AG04449 (cell line): ENCODE measurements at regions not wholly inside any gene's neighbourhood (a gene's known extent, or its start where the extent isn't known, plus 50 kb on each side); places are given as distances from the start of the nearest gene placed in this dataset.

Experiments
- CTCF ChIA-PET: fragments of 350-600 bp; formaldehyde crosslinking; extraction: SDS; loops from one replicate; lab custom pipeline; 2021; ENCODE audit warnings: antibody characterized with exemption; lab: Yijun Ruan, JAX
- POLR2A ChIA-PET: fragments of 400-600, 350-600 bp; formaldehyde crosslinking; extraction: SDS; loops from one replicate; lab custom pipeline; 2020; ENCODE audit warnings: antibody characterized with exemption, inconsistent platforms; lab: Yijun Ruan, JAX
- DNase-seq: peaks from one replicate; pipeline ENCODE4 v3.0.0-alpha.2; 2010; ENCODE audit warnings: low read depth, low spot score
- H3K4me3 ChIP-seq: 2 replicates; pipeline ENCODE4 v1.5.1; 2011; ENCODE audit warnings: low read depth, mild to moderate bottlenecking, control low read depth, low read length
- CTCF ChIP-seq: IDR thresholded peaks from one replicate; pipeline ENCODE4 v1.5.1; 2011; ENCODE audit warnings: mild to moderate bottlenecking, moderate library complexity, low read length, control low read depth, inconsistent platforms; ENCODE audit not compliant: insufficient read depth; ENCODE audit errors: missing control alignments

DNA sequence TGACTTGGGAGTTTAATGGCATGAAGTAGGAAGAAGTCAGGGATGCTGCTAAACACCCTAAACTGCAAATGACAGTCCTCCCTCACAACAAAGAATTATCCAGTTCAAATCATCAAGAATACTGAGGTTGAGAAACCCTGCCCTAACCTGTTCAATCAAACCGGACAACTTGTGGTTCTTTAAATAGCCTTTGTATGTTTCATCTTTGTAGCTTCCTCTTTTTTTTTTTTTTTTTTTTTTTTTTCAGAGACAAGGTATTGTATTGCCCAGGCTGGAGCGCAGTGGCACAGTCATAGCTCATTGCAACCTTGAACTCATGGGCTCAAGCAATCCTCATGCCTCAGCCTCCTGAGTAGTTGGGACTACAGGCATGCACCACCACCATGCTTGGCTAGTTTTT, 52.5 kb upstream of the TTC29 start:
- no peak for DNase-seq
- POLR2A ChIA-PET = no interaction called here
- CTCF ChIA-PET = interaction anchor here (1.2 kb wide), 1 partner anchor 20 kb away, joined by 4 read pairs; no protein-coding TSS in a partner anchor
- no peak overlapping the region for H3K4me3 ChIP-seq
- TF ChIP-seq CTCF = no peak

DNA sequence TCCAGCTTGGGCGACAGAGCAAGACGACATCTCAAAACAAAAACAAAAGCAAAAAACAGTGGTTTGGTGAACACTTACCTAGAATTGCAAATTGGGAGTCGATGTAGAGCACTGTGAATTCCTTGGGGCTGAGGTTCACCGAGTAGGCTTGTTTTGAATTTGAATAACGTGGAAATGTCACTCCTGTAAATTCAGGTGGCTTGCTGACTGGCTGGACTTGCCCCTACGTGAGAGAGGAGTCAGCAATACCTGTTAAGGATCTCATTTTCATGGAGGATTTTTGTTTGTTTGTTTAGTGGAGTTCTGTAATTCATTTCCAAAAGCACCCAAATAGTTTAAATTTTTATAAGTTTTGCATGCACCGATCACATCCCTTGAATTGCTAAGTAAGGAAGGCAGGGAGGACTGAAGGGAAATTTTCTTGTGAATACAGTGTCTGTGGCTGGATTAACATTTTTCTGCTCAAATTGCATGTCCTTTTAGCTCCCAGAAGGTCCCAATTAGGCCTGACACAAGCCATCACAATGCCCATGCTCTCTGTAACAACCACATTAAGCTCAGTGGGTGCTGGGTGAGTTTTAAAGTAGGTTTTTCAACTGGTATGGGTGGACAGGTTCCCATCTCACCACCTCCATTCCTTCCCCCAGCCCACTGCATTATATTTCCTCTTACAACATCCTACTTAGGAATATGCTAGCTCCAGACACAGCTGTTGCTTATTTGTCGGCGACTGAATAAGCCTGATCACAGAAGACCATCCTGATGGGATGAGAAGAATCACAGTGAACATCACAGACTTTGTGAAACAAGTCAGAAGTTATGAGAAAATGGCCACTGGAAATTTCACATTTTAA, 58.5 kb upstream of the TTC29 start:
- no peak for TF ChIP-seq CTCF
- CTCF ChIA-PET = interaction anchor here (0.9 kb wide), 1 partner anchor 15 kb away, joined by 3 read pairs; no protein-coding TSS in a partner anchor

GRCh38 chr4:147006229-147006628, 60.6 kb upstream of the TTC29 start:
- ChIA-PET CTCF (interaction anchor here (1.0 kb wide), 1 partner anchor 91 kb away, joined by 3 read pairs; no protein-coding TSS in a partner anchor), POLR2A (no interaction called here)
- DNase-seq = no peak
- no peak overlapping the region for H3K4me3 ChIP-seq
- TF ChIP-seq CTCF = no peak

More for the DNA sequence above, 58.5 kb upstream of the TTC29 start:
- no peak overlapping the region for H3K4me3 ChIP-seq
- POLR2A ChIA-PET = no interaction called here
- no peak for DNase-seq

DNA sequence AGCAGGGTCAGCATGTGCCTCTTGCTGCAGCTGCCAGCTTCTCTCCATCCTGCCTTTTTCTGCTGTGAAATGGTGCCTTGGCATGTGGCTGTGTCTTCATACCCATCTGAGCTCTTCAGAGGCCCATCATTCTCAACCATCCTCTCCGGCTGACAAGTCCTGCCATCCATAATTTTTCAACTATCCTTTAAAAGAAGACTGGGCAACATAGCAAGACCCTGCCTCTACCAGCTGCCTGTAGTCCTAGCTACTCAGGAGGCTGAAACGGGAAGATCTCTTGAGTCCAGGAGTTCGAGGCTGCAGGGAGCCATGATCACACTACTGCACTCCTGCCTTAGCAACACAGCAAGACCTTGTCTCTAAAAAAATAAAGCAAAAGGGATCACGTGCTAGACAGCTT, 64.2 kb upstream of the TTC29 start:
- TF ChIP-seq CTCF = no peak
- ChIA-PET POLR2A (no interaction called here), CTCF (interaction anchor here (2.3 to 2.6 kb wide), 2 partner anchors 7 to 9 kb away, joined by 6 to 12 read pairs; no protein-coding TSS in a partner anchor)
- DNase-seq = no peak
- H3K4me3 ChIP-seq = no peak overlapping the region

DNA sequence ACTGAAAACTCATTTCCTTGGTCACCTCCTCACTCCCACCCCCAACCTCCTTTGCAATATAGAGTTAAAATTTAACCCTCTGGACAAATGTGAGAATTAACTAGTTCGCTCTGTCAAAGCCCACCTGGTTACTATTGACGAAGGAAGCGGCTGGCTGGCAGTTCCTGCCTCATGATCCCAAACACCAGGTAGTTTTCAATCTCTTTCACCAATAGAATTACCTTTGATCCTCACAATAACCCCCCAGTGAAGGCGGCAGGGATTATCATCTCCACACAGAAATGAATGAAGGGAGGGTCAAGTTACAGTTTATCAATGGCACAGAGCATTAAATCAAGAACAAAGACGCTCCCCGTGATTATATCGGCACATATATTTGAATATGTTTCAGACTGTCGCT, 65.7 kb upstream of the TTC29 start:
- ChIA-PET CTCF (no interaction called here), POLR2A (no interaction called here)
- no peak for DNase-seq
- no peak for TF ChIP-seq CTCF
- H3K4me3 ChIP-seq = no peak overlapping the region

GRCh38 chr4:147012059-147012707, 66.5 kb upstream of the TTC29 start:
- POLR2A ChIA-PET = no interaction called here

More at GRCh38 chr4:147012059-147012707, 66.5 kb upstream of the TTC29 start:
- no peak for TF ChIP-seq CTCF
- CTCF ChIA-PET = interaction anchor here (0.9 to 10.5 kb wide), 2 partner anchors 20 to 88 kb away, joined by 3 to 341 read pairs; no protein-coding TSS in a partner anchor
- H3K4me3 ChIP-seq = no peak overlapping the region
- DNase-seq = no peak
